Epithelial cell of proximal tubule (primary cell): ENCODE measurements at regions not wholly inside any gene's neighbourhood (a gene's known extent, or its start where the extent isn't known, plus 50 kb on each side); places are given as distances from the start of the nearest gene placed in this dataset.

Experiments
- DNase-seq: peaks from one replicate; pipeline ENCODE4 v3.0.0-alpha.2; 2011; ENCODE audit warnings: low read depth
- H3K4me3 ChIP-seq: 2 replicates; pipeline ENCODE4 v1.5.1; 2011; ENCODE audit warnings: low read depth, mild to moderate bottlenecking, low read length
- CTCF ChIP-seq: conservative IDR thresholded peaks from 2 replicates; pipeline ENCODE4 v1.5.1; 2012; ENCODE audit warnings: low read depth, mild to moderate bottlenecking, low read length

DNA sequence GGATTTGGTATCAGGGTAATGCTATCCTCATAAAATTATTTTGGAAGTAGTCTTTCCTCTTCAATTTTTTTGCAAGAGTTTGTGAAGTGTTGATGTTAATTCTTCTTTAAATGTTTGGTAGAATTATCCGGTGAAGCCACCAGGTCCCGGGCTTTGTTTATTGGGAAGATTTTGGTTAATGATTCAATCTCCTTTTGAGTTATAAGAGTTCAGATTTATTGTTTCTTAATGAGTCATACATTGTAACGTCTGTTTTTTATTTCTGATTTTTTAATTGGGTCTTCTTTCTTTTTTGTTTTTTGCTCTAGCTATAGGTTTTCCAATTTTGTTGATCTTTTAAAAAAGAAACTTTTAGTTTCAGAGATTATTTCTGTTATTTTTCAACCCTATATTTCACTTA, 412.3 kb downstream of the PDGFC start:
- TF ChIP-seq CTCF, result no peak
- no peak for DNase-seq
- H3K4me3 ChIP-seq, result no peak overlapping the region

GRCh38 chr4:156558373-156559025, 413.1 kb downstream of the PDGFC start:
- no peak overlapping the region for H3K4me3 ChIP-seq
- no peak for TF ChIP-seq CTCF
- DNase-seq, result no peak

DNA sequence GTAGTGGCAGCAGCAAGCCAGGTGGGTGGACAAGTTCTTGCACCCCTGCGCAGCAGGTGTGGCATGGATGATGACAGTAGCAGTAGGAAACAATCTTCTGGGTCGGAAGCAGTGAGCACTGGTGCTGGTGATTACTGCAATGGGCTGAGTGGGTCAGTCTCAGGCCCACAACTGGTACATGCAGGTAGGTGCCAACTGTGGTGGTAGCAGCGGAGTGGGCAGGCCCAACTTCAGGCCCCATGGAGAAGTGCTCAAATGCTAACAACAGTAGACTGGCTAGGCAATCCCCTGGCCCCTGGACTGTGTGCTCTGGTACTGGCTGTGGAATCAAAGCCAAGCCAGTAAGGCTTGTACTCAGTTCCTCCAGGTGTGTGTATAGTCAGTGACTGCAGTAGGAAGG, 413.7 kb downstream of the PDGFC start:
- TF ChIP-seq CTCF, result no peak
- H3K4me3 ChIP-seq, result no peak overlapping the region
- DNase-seq, result no peak

- no peak overlapping the region for H3K4me3 ChIP-seq
- TF ChIP-seq CTCF, result no peak
- DNase-seq, result no peak
Observed at GRCh38 chr4:156556336-156556735, 415.3 kb downstream of the PDGFC start.

DNA sequence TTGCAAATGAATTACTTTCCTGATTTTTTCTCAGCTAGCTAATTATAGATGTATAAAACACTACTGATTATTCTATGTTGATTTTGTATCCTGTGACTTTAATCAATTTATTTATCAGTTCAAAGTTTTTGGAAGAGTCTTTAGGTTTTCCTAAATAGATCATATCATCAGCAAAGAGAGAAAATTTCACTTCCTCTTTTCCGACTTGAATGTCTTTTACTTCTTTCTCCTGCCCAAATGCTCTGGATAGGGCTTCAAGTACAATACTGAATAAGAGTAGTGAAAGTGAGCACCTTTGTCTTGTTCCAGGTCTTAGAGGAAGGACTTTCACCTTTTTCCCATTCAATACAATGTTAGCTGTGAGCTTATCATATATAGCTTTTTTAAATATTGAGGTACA, 417.9 kb downstream of the PDGFC start:
- TF ChIP-seq CTCF, result no peak
- DNase-seq, result no peak
- no peak overlapping the region for H3K4me3 ChIP-seq

DNA sequence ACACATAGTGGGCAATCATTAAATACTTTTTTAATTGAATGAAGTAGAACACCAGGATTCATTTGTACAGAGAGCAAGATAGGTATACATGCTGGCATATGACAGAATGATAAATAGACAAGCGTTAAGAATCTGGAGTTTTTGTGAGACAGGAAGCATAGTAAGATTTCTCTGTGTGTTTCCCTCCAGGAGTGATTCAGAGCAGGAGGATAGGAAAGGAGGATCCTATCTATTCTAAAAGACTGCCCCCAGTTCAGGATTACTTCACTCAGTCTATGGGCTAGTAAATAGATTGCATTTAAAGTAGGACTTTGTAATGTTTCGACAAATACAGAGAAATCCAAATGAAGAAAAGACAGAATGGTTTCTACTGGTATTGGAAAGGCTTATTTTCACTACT, 423.7 kb downstream of the PDGFC start:
- TF ChIP-seq CTCF, result no peak
- no peak for DNase-seq
- no peak overlapping the region for H3K4me3 ChIP-seq

GRCh38 chr4:156547439-156547838, 424.2 kb downstream of the PDGFC start:
- no peak for TF ChIP-seq CTCF
- H3K4me3 ChIP-seq, result no peak overlapping the region
- DNase-seq, result peak; percentile 61
